ENCODE measurements at regions not wholly inside any gene's neighbourhood (a gene's known extent, or its start where the extent isn't known, plus 50 kb on each side); places are given as distances from the start of the nearest gene placed in this dataset.

- no peak for DNase-seq (ENCODE audit: low read depth)
Observed at GRCh38 chr13:111893607-111894443, 173.1 kb upstream of the SOX1 start.

DNA sequence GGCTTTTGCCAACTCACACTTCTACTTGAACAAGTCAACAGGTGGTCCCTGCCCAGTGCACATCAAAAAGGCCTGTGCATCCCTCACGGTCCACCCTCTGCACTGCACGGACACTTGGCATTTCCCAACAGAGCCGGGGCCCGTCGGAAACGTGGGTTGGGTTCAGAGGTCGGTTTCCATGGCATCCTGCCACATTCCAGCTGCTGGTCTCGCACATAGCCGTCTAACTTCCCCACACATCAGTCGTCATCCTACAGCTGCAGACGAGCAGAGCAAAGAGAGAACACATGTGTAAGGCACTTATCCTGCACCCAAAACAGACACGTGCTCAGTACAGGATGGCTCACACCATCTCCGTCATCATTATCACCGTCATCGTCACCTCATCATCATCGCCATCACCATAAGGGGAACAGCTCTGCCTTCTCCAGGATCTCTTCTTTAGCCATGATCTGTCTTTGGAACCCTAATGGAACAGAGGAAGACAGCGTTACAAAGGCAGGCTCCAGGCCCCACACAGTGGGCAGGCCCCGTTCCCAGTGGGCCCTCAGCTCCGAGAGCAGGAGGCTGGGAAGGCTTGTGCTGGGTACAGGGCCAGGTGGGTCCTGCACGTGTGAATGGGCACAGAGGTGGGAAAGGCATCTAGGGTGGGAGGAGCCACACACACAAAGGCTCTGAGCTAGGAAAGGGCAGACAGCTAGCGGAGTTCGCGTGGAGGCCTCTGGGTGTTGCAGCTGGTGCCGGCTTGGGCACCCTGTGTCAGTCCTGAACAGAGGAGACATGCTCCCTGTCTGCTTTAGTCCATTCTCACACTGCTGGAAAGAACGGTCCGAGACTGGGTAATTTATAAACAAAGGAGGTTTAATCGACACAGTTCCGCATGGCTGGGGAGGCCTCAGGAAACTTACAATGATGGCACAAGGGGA, 170.8 kb upstream of the SOX1 start:
- DNase-seq (ENCODE audit: low read depth), result no peak

DNA sequence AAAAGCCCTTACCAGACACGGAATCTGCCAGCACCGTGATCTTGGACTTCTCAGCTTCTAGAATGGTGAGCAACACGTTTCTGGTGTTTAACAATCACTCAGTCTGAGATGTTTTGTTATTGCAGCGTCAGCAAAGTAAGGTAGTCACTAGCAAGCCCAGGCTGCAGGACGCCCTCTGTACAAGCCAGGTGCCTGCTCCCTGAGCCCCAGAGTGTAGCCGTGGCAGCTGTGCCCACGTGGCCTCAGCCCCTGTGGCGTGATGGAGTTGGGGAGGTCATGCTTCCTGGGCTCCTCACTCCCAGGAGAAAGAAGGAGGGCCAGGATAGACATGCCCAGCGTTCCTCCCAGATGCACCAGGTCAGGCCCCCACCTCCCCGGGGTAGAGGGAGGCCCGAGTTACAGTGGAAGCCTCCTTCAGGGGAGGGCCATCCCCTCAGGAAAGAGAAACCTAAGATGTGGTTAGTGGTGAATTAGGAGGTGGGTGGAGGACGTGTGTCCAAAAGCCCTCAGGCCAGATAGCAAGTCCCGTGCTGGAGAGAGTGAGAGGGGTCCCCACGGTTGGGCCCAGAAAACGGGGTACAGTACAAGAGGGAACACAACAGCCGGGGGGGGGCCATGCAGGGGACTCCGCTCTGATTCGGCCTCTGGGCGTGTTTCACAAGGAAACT, 169.6 kb upstream of the SOX1 start:
- no peak for DNase-seq (ENCODE audit: low read depth)

GRCh38 chr13:111897846-111898215, 169.1 kb upstream of the SOX1 start:
- no peak for DNase-seq (ENCODE audit: low read depth)

DNA sequence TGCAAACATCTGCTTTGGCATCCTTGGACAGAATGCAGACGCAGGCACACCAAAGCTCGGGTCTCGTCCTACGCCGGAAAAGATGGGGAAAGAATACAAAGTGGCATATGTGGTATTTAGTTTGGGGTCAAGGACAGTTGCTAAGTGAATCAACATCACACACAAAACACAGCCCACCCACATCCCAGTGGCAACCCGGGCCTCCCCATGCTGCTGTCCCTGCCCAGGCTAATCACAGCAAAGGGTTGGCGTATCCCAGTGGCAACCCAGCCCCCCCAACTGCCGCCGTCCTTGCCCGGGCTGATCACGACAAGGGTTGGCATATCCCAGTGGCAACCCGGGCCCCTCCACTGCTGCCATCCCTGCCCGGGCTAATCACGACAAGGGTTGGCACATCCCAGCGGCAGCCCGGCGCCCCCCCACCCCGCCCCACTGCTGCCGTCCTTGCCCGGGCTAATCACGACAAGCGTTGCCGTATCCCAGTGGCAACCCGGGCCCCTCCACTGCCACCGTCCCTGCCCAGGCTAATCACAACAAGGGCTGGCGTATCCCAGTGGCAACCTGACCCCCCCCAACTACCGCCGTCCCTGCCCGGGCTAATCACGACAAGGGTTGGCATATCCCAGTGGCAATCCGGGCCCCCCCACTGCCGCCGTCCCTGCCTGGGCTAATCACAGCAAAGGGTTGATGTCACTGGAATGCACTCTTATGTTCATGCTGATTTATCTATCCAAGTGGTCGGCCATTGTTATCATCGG, 167.8 kb upstream of the SOX1 start:
- DNase-seq (ENCODE audit: low read depth), result no peak

DNA sequence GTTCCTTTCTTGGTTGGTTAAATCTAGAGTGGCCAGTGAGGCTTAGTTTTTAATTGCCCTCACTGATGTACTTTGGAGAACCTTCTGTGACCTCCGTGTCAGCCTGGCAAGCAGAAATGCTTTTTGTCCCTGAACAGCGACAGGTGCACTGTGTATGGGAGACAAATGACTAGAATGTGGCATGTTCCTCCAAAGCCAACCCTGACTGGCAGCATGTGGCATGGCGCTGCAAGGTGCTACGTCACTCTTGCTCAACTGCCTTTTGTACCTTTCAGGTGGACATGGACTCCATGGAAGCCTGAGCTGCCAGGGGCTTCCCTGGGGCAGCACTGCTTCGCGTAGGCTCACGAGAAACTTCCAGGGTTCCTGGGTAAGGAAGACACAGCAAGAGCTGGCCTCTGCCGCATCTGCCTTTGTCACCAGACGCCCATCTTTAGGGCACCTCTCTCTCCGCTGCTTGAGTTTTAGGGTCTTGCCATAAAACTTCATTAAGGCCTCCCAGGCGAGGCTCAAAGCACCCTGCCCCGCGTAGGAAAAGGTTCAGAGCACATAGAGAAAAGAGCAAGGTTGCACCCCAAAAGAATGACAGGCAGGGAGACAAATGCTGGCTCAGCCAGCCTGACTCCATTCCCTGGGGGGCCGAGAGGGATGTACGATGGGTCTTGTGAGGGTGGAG, 167.1 kb upstream of the SOX1 start:
- DNase-seq (ENCODE audit: low read depth), result no peak

DNA sequence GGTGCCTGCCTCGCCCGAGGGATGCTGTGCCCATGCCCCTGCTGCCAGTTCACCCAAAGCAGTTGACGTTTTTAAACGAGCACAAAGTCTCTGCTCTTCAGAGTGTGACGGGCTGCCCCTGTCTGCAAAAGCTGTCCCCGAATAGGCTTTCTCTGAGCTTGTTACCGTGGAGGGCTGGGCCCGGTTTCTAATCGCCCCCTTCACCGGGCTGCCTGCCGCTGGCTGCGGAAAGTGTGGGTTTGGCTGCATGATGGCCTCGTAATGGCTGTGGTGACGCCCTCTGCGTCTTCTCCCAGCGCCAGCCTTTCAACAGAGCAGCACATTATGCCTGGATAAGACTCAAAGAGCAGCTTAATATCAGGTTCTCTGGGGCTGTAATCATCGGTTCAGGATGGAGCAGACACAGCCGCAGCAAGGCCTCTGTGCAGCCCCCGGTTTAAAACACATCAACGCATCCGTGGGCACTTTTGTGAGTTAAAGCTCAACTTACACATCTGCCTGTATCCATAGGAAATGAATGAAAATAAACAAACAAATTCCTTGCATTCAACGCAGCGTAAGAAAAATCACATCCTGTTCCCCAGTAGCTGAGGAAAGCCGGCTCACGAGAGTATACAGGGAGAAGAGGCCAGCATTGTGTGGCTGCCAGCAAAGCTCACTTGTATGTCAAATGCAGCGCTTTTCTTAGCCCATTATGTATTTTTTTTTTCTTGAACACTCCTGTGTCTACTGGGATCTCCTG, 166.4 kb upstream of the SOX1 start:
- no peak for DNase-seq (ENCODE audit: low read depth)

- no peak for DNase-seq (ENCODE audit: low read depth)
Observed at GRCh38 chr13:111901267-111901915, 165.6 kb upstream of the SOX1 start.

DNA sequence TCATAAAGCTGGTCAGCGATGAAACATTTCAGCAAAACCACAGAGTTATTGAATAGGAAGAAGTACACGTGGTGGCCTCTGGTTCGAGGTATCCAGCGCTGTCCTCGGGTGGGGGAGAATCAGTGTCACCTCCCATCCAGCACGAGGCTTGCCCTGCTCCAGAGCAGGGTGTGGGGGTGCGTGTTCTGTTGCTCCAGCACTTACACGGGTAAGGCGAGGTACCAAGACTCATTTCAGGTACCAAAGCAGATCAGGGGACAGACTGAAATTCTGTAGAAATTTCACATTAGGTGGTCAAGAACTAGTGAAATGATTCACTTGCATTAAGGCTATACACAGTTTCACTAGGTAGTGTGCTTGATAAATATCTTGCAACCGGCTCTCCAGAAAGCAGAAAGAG, 164.2 kb upstream of the SOX1 start:
- no peak for DNase-seq (ENCODE audit: low read depth)

DNA sequence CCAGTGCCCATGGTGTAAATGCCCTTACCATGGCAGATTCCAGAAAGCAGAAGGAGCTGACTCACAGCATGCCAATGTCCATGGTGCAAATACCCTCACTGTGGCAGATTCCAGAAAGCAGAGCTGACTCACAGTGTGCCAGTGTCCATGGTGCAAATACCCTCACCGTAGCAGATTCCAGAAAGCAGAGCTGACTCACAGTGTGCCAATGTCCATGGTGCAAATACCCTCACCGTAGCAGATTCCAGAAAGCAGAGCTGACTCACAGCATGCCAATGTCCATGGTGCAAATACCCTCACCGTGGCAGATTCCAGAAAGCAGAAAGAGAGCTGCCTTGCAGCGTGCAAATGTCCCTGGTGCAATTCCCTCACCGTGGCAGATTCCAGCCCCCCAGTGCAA, 163.8 kb upstream of the SOX1 start:
- no peak for DNase-seq (ENCODE audit: low read depth)

GRCh38 chr13:111904166-111904565, 162.8 kb upstream of the SOX1 start:
- no peak for DNase-seq (ENCODE audit: low read depth)

GRCh38 chr13:111904701-111905608, 162.0 kb upstream of the SOX1 start:
- DNase-seq (ENCODE audit: low read depth), result no peak

- DNase-seq (ENCODE audit: low read depth), result no peak
Observed at GRCh38 chr13:111905609-111905945, 161.4 kb upstream of the SOX1 start.

DNA sequence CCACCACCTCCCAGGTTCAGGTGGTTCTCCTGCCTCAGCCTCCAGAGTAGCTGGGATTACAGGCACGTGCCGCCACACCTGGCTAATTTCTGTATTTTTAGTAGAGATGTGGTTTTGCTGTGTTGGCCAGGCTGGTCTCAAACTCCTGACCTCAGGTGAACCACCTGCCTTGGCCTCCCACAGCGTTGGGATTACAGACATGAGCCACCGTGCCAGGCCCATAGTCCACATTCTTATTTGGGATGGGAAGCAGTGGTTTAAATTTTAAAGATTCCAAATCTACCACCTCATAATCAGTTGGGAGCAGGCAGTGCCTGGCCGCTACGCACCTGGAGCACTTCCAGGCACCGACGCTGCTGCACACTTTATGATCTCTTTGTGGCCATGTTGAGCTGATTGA, 160.6 kb upstream of the SOX1 start:
- no peak for DNase-seq (ENCODE audit: low read depth)

- no peak for DNase-seq (ENCODE audit: low read depth)
Observed at GRCh38 chr13:111906816-111907215, 160.1 kb upstream of the SOX1 start.

- DNase-seq (ENCODE audit: low read depth), result no peak
Observed at GRCh38 chr13:111907341-111907880, 159.5 kb upstream of the SOX1 start.

DNA sequence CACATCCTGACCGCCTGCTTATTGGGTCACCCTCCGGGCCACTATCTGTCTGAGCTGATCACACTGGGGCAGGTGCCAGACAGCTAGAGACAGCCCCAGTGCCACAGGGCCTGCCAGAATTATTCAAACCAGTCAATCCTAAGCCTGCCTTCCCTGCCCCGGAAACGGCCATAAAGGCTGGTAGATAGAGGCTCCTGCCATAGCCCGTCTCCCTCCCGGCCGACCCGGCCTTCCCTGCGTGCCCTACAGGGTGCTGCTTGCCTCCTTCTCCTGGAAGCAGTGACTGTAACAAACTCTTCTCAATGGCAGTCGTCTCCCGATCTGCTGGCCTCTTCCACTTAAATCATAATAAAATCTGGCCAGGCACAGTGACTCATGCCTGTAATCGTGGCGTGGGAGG, 158.6 kb upstream of the SOX1 start:
- no peak for DNase-seq (ENCODE audit: low read depth)

DNA sequence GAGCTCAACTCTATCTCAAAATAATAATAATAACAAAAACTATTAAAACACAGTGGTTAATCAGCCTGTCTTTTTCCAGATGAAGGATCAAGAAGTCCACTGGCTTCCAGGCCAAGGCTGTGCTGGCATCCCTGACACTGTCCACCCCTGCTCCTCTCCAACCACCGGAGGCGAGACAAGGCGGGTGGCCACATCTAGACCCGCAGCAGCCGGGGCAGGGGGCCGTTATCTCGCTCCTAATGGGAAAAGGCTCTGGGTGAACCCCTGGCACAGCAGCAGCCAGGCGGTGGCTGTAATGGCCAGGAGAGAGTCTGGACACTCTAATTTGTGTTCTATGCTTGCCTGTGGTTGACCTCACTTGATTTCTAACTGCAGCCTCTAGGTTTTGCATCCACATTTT, 158.0 kb upstream of the SOX1 start:
- DNase-seq (ENCODE audit: low read depth), result no peak

GRCh38 chr13:111909501-111909900, 157.4 kb upstream of the SOX1 start:
- DNase-seq (ENCODE audit: low read depth), result no peak

Measured in RPMI7951 (cell line).